Loucy (cell line): ENCODE measurements at regions not wholly inside any gene's neighbourhood (a gene's known extent, or its start where the extent isn't known, plus 50 kb on each side); places are given as distances from the start of the nearest gene placed in this dataset.

Experiments
- CTCF ChIP-seq: fragments of 200-600 bp; sonication (generic); conservative IDR thresholded peaks from 2 replicates; pipeline ENCODE4 v1.5.1; 2014; ENCODE audit warnings: mild to moderate bottlenecking, antibody characterized with exemption, low read length
- EZH2phosphoT487 ChIP-seq: fragments of 200-600 bp; IDR thresholded peaks from 2 replicates; pipeline ENCODE4 v1.6.1; 2018; ENCODE audit warnings: antibody characterized with exemption, mild to moderate bottlenecking, moderate library complexity, borderline replicate concordance

GRCh38 chr3:8348076-8348475 is 153.5 kb upstream of the LMCD1 start:
- no peak for TF ChIP-seq CTCF
- TF ChIP-seq EZH2phosphoT487: no peak
